Right lobe of liver (tissue), 4 donors: ENCODE measurements at regions not wholly inside any gene's neighbourhood (a gene's known extent, or its start where the extent isn't known, plus 50 kb on each side); places are given as distances from the start of the nearest gene placed in this dataset.

Experiments used
- POLR2A ChIP-seq: fragments of 450-650 bp; IDR thresholded peaks from one replicate; pipeline ENCODE4 v1.6.1; 2017; ENCODE audit warnings: antibody characterized with exemption, mild to moderate bottlenecking
- TF ChIP-seq, protein P1 (sequence below), 4 donors: fragments of 200-600 bp in 3 of 4; fragments of 450-650 bp in 1 of 4; IDR thresholded peaks; one replicate each; pipeline versions ENCODE4 v1.5.1 to v1.8.0; 2016 to 2022; ENCODE audit warnings: antibody characterized with exemption in 4 of 4, mild to moderate bottlenecking in 2 of 4
- donor health status: DM: no; HTN: no; CAD: no.
- donor health status: DM: no; HTN: no; CAD: no.
- donor health status: DM: no; HTN: yes; CAD: no.

DNA sequence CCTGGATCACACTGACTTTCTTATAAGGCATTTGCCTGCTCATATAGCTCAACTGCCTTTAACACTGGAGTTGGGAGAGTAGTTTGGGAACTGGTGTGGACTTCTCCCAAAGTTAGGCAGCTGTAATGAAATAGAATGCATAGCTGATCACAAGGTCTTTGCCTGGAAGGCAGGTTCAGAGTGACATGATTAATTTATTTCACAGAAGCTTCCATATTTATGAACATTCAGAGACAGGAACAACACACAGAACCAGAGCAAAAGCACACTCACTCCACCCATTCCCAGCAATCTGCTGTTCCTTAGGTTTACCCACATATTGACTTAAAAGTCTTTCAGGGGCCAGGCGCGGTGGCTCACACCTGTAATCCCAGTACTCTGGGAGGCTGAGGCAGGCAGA lies 234.2 kb downstream of the REEP3 start:
- TF ChIP-seq, protein P1, sequence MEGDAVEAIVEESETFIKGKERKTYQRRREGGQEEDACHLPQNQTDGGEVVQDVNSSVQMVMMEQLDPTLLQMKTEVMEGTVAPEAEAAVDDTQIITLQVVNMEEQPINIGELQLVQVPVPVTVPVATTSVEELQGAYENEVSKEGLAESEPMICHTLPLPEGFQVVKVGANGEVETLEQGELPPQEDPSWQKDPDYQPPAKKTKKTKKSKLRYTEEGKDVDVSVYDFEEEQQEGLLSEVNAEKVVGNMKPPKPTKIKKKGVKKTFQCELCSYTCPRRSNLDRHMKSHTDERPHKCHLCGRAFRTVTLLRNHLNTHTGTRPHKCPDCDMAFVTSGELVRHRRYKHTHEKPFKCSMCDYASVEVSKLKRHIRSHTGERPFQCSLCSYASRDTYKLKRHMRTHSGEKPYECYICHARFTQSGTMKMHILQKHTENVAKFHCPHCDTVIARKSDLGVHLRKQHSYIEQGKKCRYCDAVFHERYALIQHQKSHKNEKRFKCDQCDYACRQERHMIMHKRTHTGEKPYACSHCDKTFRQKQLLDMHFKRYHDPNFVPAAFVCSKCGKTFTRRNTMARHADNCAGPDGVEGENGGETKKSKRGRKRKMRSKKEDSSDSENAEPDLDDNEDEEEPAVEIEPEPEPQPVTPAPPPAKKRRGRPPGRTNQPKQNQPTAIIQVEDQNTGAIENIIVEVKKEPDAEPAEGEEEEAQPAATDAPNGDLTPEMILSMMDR (IDR thresholded peaks at IDR 0.05), result no peak
- no peak for TF ChIP-seq POLR2A
